GM23248 (cell line): ENCODE measurements at regions not wholly inside any gene's neighbourhood (a gene's known extent, or its start where the extent isn't known, plus 50 kb on each side); places are given as distances from the start of the nearest gene placed in this dataset. TPM values are rescaled to one million over a fixed set of nuclear protein-coding genes. Genes with fewer than 3 reads are reported as not detected.

ENCODE experiments used
- DNase-seq: peaks from one replicate; pipeline ENCODE4 v3.0.0-alpha.2; 2015
- H2AFZ ChIP-seq: fragments of 200-600 bp; sonication (generic); 2 replicates; pipeline ENCODE4 v1.6.1; 2016; ENCODE audit warnings: antibody characterized with exemption
- H3F3A ChIP-seq: fragments of 200-600 bp; sonication (generic); 2 replicates; pipeline ENCODE4 v1.6.1; 2016; ENCODE audit warnings: mild to moderate bottlenecking, antibody characterized with exemption, mixed run types; ENCODE audit not compliant: insufficient read depth
- H3K27ac ChIP-seq: fragments of 200-600 bp; sonication (generic); 2 replicates; pipeline ENCODE4 v1.5.1; 2016; ENCODE audit warnings: mild to moderate bottlenecking
- H3K27me3 ChIP-seq: fragments of 200-600 bp; sonication (generic); replicated peaks from 2 replicates; pipeline ENCODE4 v1.6.1; 2016; ENCODE audit warnings: mild to moderate bottlenecking; ENCODE audit not compliant: insufficient read depth
- H3K36me3 ChIP-seq: fragments of 200-600 bp; sonication (generic); 2 replicates; pipeline ENCODE4 v1.6.1; 2016; ENCODE audit warnings: low read depth, mild to moderate bottlenecking
- H3K4me1 ChIP-seq: fragments of 200-600 bp; sonication (generic); 2 replicates; pipeline ENCODE4 v1.6.1; 2016; ENCODE audit warnings: mild to moderate bottlenecking; ENCODE audit not compliant: insufficient read depth
- H3K4me2 ChIP-seq: fragments of 200-600 bp; sonication (generic); one replicate; pipeline ENCODE4 v1.6.1; 2016; ENCODE audit warnings: mild to moderate bottlenecking; ENCODE audit not compliant: unreplicated experiment
- H3K4me3 ChIP-seq: fragments of 200-600 bp; sonication (generic); 2 replicates; pipeline ENCODE4 v1.5.1; 2016; ENCODE audit warnings: mild to moderate bottlenecking
- H3K79me2 ChIP-seq: fragments of 200-600 bp; sonication (generic); 2 replicates; pipeline ENCODE4 v1.6.1; 2016; ENCODE audit warnings: mild to moderate bottlenecking; ENCODE audit not compliant: insufficient read depth
- H3K9ac ChIP-seq: fragments of 200-600 bp; sonication (generic); 2 replicates; pipeline ENCODE4 v1.6.1; 2016; ENCODE audit warnings: mild to moderate bottlenecking
- H3K9me2 ChIP-seq: fragments of 200-600 bp; sonication (generic); 2 replicates; pipeline ENCODE4 v1.6.1; 2016; ENCODE audit warnings: mixed run types, mild to moderate bottlenecking, moderate library complexity; ENCODE audit not compliant: insufficient read depth
- H3K9me3 ChIP-seq: fragments of 200-600 bp; sonication (generic); one replicate; pipeline ENCODE4 v1.6.1; 2017; ENCODE audit warnings: low read depth
- H4K20me1 ChIP-seq: fragments of 200-600 bp; sonication (generic); 2 replicates; pipeline ENCODE4 v1.6.0; 2016; ENCODE audit not compliant: insufficient read depth
- EZH2 ChIP-seq: fragments of 200-600 bp; sonication (generic); IDR thresholded peaks from 2 replicates; pipeline ENCODE4 v1.6.1; 2018; ENCODE audit warnings: antibody characterized with exemption, mild to moderate bottlenecking; ENCODE audit not compliant: insufficient read depth, poor library complexity, severe bottlenecking
- EZH2phosphoT487 ChIP-seq: fragments of 200-600 bp; sonication (generic); IDR thresholded peaks from 2 replicates; pipeline ENCODE4 v1.6.1; 2018; ENCODE audit warnings: antibody characterized with exemption, moderate library complexity, mild to moderate bottlenecking, low read depth; ENCODE audit not compliant: insufficient read depth
- WGBS, 2 experiments: methylation state at CpG; one replicate each; pipeline ENCODE4 v1.1.6; 2015 to 2017; ENCODE audit warnings: low lambda C conversion rate in 2 of 2, low coverage in 1 of 2; ENCODE audit errors: missing lambda C conversion rate in 2 of 2; 5-methylcytosine and 5-hydroxymethylcytosine counted together
- in situ Hi-C: fragments of 300-500 bp; cut with MboI; formaldehyde crosslinking; loops from 2 replicates; pipeline ENCODE4 v1.15.0; 2020
- small RNA-seq: library from RNA; depleted of rRNA; stranded (forward); fragments of <200 nt; gene quantifications from one replicate; pipeline ENCODE3, GENCODE V24; 2014; ENCODE audit warnings: low read depth, low replicate concordance

GRCh38 chrX:131970347-131970746, 52.8 kb upstream of the STK26 start:
- peak; percentile 0 for DNase-seq
- Histone ChIP-seq H3K36me3 (no peaks in the 10 kb centered on the region), H3K4me2 (no peak overlapping the region), H2AFZ (no peak overlapping the region), H3K9me3 (no peaks in the 10 kb centered on the region), H3F3A (no peaks in the 10 kb centered on the region), H3K27ac (no peak overlapping the region), H4K20me1 (no peaks in the 10 kb centered on the region), H3K9ac (no peak overlapping the region), H3K79me2 (no peaks in the 10 kb centered on the region), H3K27me3 (no peaks in the 10 kb centered on the region), H3K4me1 (no peaks in the 10 kb centered on the region), H3K4me3 (no peak overlapping the region), H3K9me2 (no peaks in the 10 kb centered on the region)
- WGBS, 2 experiments = 0 to 4% methylated on average over 2 of the region's 2 CpGs
- TF ChIP-seq EZH2 = no peak
- TF ChIP-seq EZH2phosphoT487 = no peak
- in situ Hi-C loops = no loop called here

Small RNA genes lying in the stretch of these regions (small RNA-seq; reads per million reads assigned to genes)
- gene AL008629.1 = not detected
- gene HDGFP1 = not detected
- gene MCRIP2P1 = not detected
- gene RNA5SP514 = not detected
